Gastroesophageal sphincter (tissue), 4 donors: ENCODE measurements at regions not wholly inside any gene's neighbourhood (a gene's known extent, or its start where the extent isn't known, plus 50 kb on each side); places are given as distances from the start of the nearest gene placed in this dataset.

ENCODE experiments used
- ATAC-seq: fragments of 150-250 bp; one replicate; pipeline ENCODE4 v1.9.1; 2016; ENCODE audit warnings: mild to moderate bottlenecking, moderate library complexity
- H3K27ac ChIP-seq, 4 donors: fragments of 200-600 bp; sonication (generic) in 3 of 4; 1 replicate in 3 of 4; 2 replicates in 1 of 4; pipeline ENCODE4 v1.5.1; 2016 to 2019
- H3K27me3 ChIP-seq: fragments of 200-600 bp; sonication (generic); one replicate; pipeline ENCODE4 v1.5.1; 2019
- H3K36me3 ChIP-seq, 2 donors: fragments of 200-600 bp; sonication (generic); one replicate each; pipeline ENCODE4 v1.5.1; 2019; ENCODE audit warnings: control low read depth in 1 of 2
- H3K4me1 ChIP-seq, 3 donors: fragments of 200-600 bp; sonication (generic); 1 replicate in 2 of 3; 2 replicates in 1 of 3; pipeline ENCODE4 v1.5.1; 2016 to 2019; ENCODE audit warnings: control low read depth in 2 of 3
- H3K4me3 ChIP-seq, 2 donors: fragments of 200-600 bp; sonication (generic); one replicate each; pipeline ENCODE4 v1.5.1; 2019; ENCODE audit warnings: mild to moderate bottlenecking in 1 of 2, moderate library complexity in 1 of 2
- H3K9me3 ChIP-seq, 3 donors: fragments of 200-600 bp; sonication (generic); one replicate each; pipeline ENCODE4 v1.5.1; 2017 to 2019; ENCODE audit warnings: control low read depth in 2 of 3
- EP300 ChIP-seq: sonication (generic); formaldehyde crosslinking; IDR thresholded peaks from one replicate; pipeline ENCODE4 v1.6.1; 2017; ENCODE audit warnings: antibody characterized with exemption, mild to moderate bottlenecking
- POLR2A ChIP-seq, 2 donors: fragments of 450-650 bp; IDR thresholded peaks; one replicate each; pipeline ENCODE4 v1.6.1; 2017; ENCODE audit warnings: antibody characterized with exemption in 2 of 2, mild to moderate bottlenecking in 2 of 2, moderate library complexity in 1 of 2
- POLR2AphosphoS5 ChIP-seq: sonication (generic); formaldehyde crosslinking; IDR thresholded peaks from one replicate; pipeline ENCODE4 v1.6.1; 2017; ENCODE audit warnings: antibody characterized with exemption
- WGBS, 2 donors: methylation state at CpG; one replicate each; pipeline ENCODE4 v1.1.5; 2018; ENCODE audit warnings: low coverage in 1 of 2; 5-methylcytosine and 5-hydroxymethylcytosine counted together
- TF ChIP-seq, protein P1 (sequence below), 4 experiments: fragments of 200-600 bp in 2 of 4; fragments of 450-650 bp in 2 of 4; sonication (generic) in 1 of 4; IDR thresholded peaks; one replicate each; pipeline ENCODE4 v1.5.1; 2017 to 2019; ENCODE audit warnings: antibody characterized with exemption in 4 of 4, mild to moderate bottlenecking in 2 of 4, moderate library complexity in 2 of 4

DNA sequence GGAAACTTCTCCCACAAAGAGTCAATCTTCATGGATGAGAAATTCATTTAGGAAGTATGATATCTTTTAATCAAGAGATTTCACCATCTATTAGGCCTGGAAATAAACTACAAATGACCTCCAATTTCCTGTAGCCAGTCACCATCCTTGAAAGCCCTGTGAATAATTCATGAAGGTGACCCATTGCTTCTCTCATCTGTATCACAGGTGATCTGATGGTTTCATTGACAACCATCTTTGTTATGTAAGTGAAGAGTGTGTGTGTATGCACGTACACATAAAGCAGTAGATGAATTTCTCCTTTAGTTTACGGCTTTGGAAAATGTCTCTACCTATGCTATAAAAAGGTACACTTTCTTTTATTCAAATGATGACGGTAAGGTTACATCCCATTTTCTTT is 644.1 kb upstream of the KLF4 start:
- Histone ChIP-seq H3K27ac (no peak overlapping the region), H3K4me3 (no peak overlapping the region), H3K9me3 (no peaks in the 10 kb centered on the region), H3K27me3 (no peaks in the 10 kb centered on the region), H3K36me3 (no peaks in the 10 kb centered on the region), H3K4me1 (no peaks in the 10 kb centered on the region)
- ATAC-seq = no peak
- no peak for TF ChIP-seq POLR2AphosphoS5
- TF ChIP-seq, protein P1, sequence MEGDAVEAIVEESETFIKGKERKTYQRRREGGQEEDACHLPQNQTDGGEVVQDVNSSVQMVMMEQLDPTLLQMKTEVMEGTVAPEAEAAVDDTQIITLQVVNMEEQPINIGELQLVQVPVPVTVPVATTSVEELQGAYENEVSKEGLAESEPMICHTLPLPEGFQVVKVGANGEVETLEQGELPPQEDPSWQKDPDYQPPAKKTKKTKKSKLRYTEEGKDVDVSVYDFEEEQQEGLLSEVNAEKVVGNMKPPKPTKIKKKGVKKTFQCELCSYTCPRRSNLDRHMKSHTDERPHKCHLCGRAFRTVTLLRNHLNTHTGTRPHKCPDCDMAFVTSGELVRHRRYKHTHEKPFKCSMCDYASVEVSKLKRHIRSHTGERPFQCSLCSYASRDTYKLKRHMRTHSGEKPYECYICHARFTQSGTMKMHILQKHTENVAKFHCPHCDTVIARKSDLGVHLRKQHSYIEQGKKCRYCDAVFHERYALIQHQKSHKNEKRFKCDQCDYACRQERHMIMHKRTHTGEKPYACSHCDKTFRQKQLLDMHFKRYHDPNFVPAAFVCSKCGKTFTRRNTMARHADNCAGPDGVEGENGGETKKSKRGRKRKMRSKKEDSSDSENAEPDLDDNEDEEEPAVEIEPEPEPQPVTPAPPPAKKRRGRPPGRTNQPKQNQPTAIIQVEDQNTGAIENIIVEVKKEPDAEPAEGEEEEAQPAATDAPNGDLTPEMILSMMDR (IDR thresholded peaks at IDR 0.05) = no peak
- TF ChIP-seq EP300 = no peak
- no peak for TF ChIP-seq POLR2A (IDR thresholded peaks at IDR 0.05)
- WGBS, 2 donors = 64 to 71% methylated on average over 3 of the region's 3 CpGs

DNA sequence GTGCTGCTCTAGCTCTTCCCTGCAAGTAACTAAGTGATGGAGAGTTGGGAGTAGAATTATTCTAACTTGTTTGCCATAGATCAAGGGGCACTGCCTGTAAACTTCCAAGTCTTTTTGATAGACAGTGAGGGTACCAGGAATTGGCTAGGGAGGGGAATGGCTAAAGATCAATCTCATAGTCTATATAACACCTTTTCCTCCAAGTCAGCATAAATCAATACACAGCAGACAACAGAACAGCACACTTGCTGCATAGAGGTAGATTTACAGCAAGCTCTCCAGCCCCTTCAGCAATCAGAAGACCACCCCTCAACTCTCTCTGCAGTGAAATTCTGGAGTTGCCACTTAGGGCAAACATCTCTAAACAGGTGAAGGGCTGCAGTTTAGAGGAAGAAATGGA is 643.5 kb upstream of the KLF4 start:
- no peaks in the 10 kb centered on the region for H3K9me3 ChIP-seq
- no peaks in the 10 kb centered on the region for H3K36me3 ChIP-seq
- H3K4me1 ChIP-seq = no peaks in the 10 kb centered on the region
- no peak overlapping the region for H3K4me3 ChIP-seq
- H3K27ac ChIP-seq = no peak overlapping the region
- no peak for ATAC-seq
- TF ChIP-seq POLR2A (IDR thresholded peaks at IDR 0.05) (no peak), EP300 (no peak)
- TF ChIP-seq, protein P1 (IDR thresholded peaks at IDR 0.05) = no peak
- H3K27me3 ChIP-seq = no peaks in the 10 kb centered on the region

DNA sequence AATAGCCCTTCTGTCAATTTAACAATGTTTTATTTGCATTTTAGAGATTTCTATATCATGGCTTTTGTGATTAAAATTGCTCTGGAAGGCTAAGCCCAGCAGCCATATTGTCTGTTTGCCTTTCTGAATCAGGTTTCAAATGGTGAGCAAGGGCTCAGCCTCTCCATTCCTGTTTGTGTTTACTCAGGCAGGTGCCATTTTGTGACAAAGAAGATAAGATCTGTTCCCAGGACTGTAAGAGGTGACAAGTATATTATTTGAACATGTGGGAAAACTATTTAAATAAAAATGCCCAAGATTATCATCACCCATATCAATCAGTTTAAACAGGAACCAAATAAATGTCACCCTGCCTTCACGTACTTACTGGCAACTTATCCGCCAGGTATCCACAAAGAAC is 641.3 kb upstream of the KLF4 start:
- Histone ChIP-seq H3K4me1 (no peaks in the 10 kb centered on the region), H3K27me3 (no peaks in the 10 kb centered on the region), H3K36me3 (no peaks in the 10 kb centered on the region), H3K27ac (no peak overlapping the region), H3K9me3 (no peaks in the 10 kb centered on the region), H3K4me3 (no peak overlapping the region)
- WGBS, 2 donors = 94% methylated on average over 2 of the region's 2 CpGs
- ATAC-seq = no peak
- TF ChIP-seq POLR2A (IDR thresholded peaks at IDR 0.05) (no peak), EP300 (no peak), POLR2AphosphoS5 (no peak)
- TF ChIP-seq, protein P1 (IDR thresholded peaks at IDR 0.05) = no peak

DNA sequence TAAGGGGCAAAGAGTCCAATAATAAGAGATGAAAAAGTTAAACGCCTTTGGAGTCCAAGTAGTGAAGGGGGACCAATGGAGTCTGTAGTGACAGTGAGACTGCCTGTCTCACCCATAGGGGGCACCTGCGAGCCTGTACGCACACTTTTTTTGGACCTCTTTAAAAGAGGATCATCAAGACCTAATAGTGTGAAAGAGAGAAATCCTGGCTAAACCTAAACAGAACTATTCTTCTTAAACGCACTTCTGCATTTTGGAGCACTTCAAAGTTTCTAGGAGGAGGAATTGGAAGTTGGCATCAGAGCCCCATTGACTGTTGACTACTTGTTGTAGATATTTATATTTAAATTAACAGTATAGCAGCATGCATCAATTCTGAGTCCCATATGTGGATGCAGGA is 636.1 kb upstream of the KLF4 start:
- H3K36me3 ChIP-seq = no peaks in the 10 kb centered on the region
- WGBS, 2 donors = 72 to 85% methylated on average over 3 to 4 of the region's 4 CpGs
- no peak overlapping the region for H3K4me3 ChIP-seq
- no peak for ATAC-seq
- TF ChIP-seq, protein P1 (IDR thresholded peaks at IDR 0.05) = no peak
- no peak for TF ChIP-seq POLR2AphosphoS5
- no peak for TF ChIP-seq EP300
- no peak for TF ChIP-seq POLR2A (IDR thresholded peaks at IDR 0.05)
- H3K4me1 ChIP-seq = no peaks in the 10 kb centered on the region
- no peak overlapping the region for H3K27ac ChIP-seq
- H3K27me3 ChIP-seq = no peaks in the 10 kb centered on the region
- H3K9me3 ChIP-seq = no peaks in the 10 kb centered on the region

DNA sequence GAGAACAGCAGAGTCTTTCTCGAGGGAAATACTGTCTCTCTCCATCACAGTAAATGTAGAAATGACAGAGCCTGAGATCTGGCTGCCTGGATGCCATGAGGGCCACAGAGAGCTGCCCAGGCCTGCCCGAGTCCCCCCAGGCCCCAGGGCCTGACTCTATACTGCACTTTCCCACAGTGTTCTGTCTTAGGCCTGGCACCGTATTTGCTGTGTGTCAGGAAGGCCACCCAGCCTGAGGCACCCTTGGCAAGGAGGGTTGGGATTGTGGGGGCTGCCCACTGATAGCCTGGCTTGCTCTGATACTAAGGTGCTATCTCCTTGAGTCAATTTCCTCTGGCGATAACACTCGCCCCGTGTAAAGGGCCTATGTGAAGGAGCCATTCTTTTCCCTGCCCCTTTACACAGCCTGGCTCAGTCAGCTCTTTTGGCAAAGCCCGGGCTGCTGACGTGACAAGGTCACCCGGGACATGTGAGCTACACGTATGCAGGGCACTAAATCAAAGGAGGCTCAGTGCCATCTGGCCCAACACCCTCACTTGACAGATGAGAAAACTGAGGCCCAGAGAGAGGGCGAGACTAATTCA is 630.1 kb upstream of the KLF4 start:
- no peaks in the 10 kb centered on the region for H3K36me3 ChIP-seq
- H3K4me1 ChIP-seq = no peaks in the 10 kb centered on the region
- H3K9me3 ChIP-seq = no peaks in the 10 kb centered on the region
- no peaks in the 10 kb centered on the region for H3K27me3 ChIP-seq
- H3K4me3 ChIP-seq = no peak overlapping the region
- peak; percentile 31 for ATAC-seq
- TF ChIP-seq POLR2AphosphoS5 (no peak), EP300 (no peak), POLR2A (IDR thresholded peaks at IDR 0.05) (no peak)
- TF ChIP-seq, protein P1 (IDR thresholded peaks at IDR 0.05) = no peak
- H3K27ac ChIP-seq = no peak overlapping the region
- 80 to 90% methylated on average over 1 to 2 of the region's 11 CpGs for WGBS, 2 donors
